ENCODE measurements at regions not wholly inside any gene's neighbourhood (a gene's known extent, or its start where the extent isn't known, plus 50 kb on each side); places are given as distances from the start of the nearest gene placed in this dataset.

DNA sequence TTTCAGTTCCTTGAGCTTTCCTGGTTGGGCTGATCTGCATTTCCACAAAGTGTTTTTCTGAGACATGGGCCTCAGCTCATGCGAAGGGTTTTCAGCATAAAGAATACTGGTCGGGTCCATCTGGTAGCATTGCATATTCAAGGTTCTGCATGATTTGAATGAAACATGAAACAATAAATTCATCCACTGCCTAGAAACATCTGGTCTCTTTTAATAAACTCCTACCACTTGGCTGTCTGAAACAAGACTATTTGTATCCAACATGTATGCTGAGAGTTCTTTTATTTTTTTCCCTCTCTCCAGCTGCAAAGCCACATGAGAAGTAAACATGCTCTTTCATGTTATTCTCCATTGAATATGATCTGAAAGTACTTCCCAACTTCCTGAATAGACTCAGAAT is 314.9 kb upstream of the SOX11 start:
- TF ChIP-seq, protein P1, sequence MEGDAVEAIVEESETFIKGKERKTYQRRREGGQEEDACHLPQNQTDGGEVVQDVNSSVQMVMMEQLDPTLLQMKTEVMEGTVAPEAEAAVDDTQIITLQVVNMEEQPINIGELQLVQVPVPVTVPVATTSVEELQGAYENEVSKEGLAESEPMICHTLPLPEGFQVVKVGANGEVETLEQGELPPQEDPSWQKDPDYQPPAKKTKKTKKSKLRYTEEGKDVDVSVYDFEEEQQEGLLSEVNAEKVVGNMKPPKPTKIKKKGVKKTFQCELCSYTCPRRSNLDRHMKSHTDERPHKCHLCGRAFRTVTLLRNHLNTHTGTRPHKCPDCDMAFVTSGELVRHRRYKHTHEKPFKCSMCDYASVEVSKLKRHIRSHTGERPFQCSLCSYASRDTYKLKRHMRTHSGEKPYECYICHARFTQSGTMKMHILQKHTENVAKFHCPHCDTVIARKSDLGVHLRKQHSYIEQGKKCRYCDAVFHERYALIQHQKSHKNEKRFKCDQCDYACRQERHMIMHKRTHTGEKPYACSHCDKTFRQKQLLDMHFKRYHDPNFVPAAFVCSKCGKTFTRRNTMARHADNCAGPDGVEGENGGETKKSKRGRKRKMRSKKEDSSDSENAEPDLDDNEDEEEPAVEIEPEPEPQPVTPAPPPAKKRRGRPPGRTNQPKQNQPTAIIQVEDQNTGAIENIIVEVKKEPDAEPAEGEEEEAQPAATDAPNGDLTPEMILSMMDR (IDR thresholded peaks at IDR 0.05; ENCODE audit: borderline replicate concordance, extremely low read depth, low read length, poor library complexity, severe bottlenecking), result no peak
- no peak for TF ChIP-seq EZH2 (IDR thresholded peaks at IDR 0.05; ENCODE audit: borderline replicate concordance, low read depth, low read length, severe bottlenecking)

Measured in DND-41 (cell line).